Trophoblast cell (in vitro differentiated cells and primary cell): ENCODE measurements at regions not wholly inside any gene's neighbourhood (a gene's known extent, or its start where the extent isn't known, plus 50 kb on each side); places are given as distances from the start of the nearest gene placed in this dataset.
A peak's percentile ranks its signal among the peaks of the same experiment; 100 is the strongest.

Source experiments
- DNase-seq, 2 donors: peaks; one replicate each; pipeline ENCODE4 v3.0.0-alpha.2; 2016
- H2AFZ ChIP-seq: 2 replicates; pipeline ENCODE4 v1.6.1; 2013; ENCODE audit warnings: low read length, moderate library complexity, mild to moderate bottlenecking; ENCODE audit not compliant: insufficient read depth, poor library complexity
- H2AK5ac ChIP-seq: 2 replicates; pipeline ENCODE4 v1.6.1; 2013; ENCODE audit warnings: mild to moderate bottlenecking, low read length
- H2BK120ac ChIP-seq: 2 replicates; pipeline ENCODE4 v1.6.1; 2013; ENCODE audit warnings: low read length, mild to moderate bottlenecking, moderate library complexity; ENCODE audit not compliant: insufficient read depth, poor library complexity
- H2BK12ac ChIP-seq: 2 replicates; pipeline ENCODE4 v1.6.1; 2013; ENCODE audit warnings: mild to moderate bottlenecking, low read length, moderate library complexity
- H2BK5ac ChIP-seq: 2 replicates; pipeline ENCODE4 v1.6.1; 2013; ENCODE audit warnings: low read length, low read depth, moderate library complexity, mild to moderate bottlenecking; ENCODE audit not compliant: poor library complexity
- H3K14ac ChIP-seq: 2 replicates; pipeline ENCODE4 v1.6.1; 2013; ENCODE audit warnings: mild to moderate bottlenecking, low read length
- H3K18ac ChIP-seq: 2 replicates; pipeline ENCODE4 v1.6.1; 2013; ENCODE audit warnings: mild to moderate bottlenecking, low read length
- H3K23ac ChIP-seq: 2 replicates; pipeline ENCODE4 v1.6.1; 2013; ENCODE audit warnings: low read length
- H3K27ac ChIP-seq: 2 replicates; pipeline ENCODE4 v1.5.1; 2013; ENCODE audit warnings: low read depth, mild to moderate bottlenecking, inconsistent platforms, low read length, moderate library complexity
- H3K27me3 ChIP-seq: 2 replicates; pipeline ENCODE4 v1.6.1; 2013; ENCODE audit warnings: inconsistent platforms, mild to moderate bottlenecking, low read length, moderate library complexity; ENCODE audit not compliant: insufficient read depth
- H3K36me3 ChIP-seq, 2 experiments: 1 replicate in 1 of 2; 2 replicates in 1 of 2; pipeline ENCODE4 v1.6.1; 2013; ENCODE audit warnings: low read length in 2 of 2, mild to moderate bottlenecking in 2 of 2, moderate library complexity in 1 of 2; ENCODE audit not compliant: insufficient read depth in 2 of 2, control insufficient read depth in 1 of 2
- H3K4ac ChIP-seq: 2 replicates; pipeline ENCODE4 v1.6.1; 2013; ENCODE audit warnings: low read depth, mild to moderate bottlenecking, low read length, moderate library complexity
- H3K4me1 ChIP-seq, 2 experiments: 1 replicate in 1 of 2; 2 replicates in 1 of 2; pipeline ENCODE4 v1.6.1; 2013; ENCODE audit warnings: low read length in 2 of 2, mild to moderate bottlenecking in 2 of 2, moderate library complexity in 1 of 2; ENCODE audit not compliant: insufficient read depth in 2 of 2, control insufficient read depth in 1 of 2
- H3K4me2 ChIP-seq: 2 replicates; pipeline ENCODE4 v1.6.1; 2013; ENCODE audit warnings: inconsistent platforms, mild to moderate bottlenecking, low read length, moderate library complexity
- H3K4me3 ChIP-seq: 2 replicates; pipeline ENCODE4 v1.5.1; 2013; ENCODE audit warnings: mild to moderate bottlenecking, low read depth, low read length, inconsistent platforms
- H3K79me1 ChIP-seq: one replicate; pipeline ENCODE4 v1.6.1; 2013; ENCODE audit warnings: low read length
- H3K79me2 ChIP-seq: 2 replicates; pipeline ENCODE4 v1.6.1; 2013; ENCODE audit warnings: low read length, mild to moderate bottlenecking; ENCODE audit not compliant: control insufficient read depth, insufficient read depth, poor library complexity
- H3K9ac ChIP-seq: 2 replicates; pipeline ENCODE4 v1.6.1; 2013; ENCODE audit warnings: mild to moderate bottlenecking, low read length
- H3K9me3 ChIP-seq: 2 replicates; pipeline ENCODE4 v1.6.1; 2013; ENCODE audit warnings: low read depth, mild to moderate bottlenecking, control low read depth, inconsistent platforms, low read length; ENCODE audit not compliant: insufficient read depth
- H4K12ac ChIP-seq: 2 replicates; pipeline ENCODE4 v1.6.1; 2013; ENCODE audit warnings: low read depth, mild to moderate bottlenecking, low read length, moderate library complexity
- H4K8ac ChIP-seq: 2 replicates; pipeline ENCODE4 v1.6.1; 2013; ENCODE audit warnings: low read depth, mild to moderate bottlenecking, low read length, moderate library complexity
- H4K91ac ChIP-seq: one replicate; pipeline ENCODE4 v1.6.1; 2013; ENCODE audit warnings: low read depth, mild to moderate bottlenecking, low read length, moderate library complexity
- WGBS: extraction: QIAGEN DNeasy Blood & Tissue Kit; methylation state at CpG from one replicate; pipeline ENCODE4 v1.1.7; 2013; ENCODE audit warnings: missing lambda C conversion rate; ENCODE audit not compliant: insufficient read length, insufficient coverage; ENCODE audit errors: extremely low coverage; 5-methylcytosine and 5-hydroxymethylcytosine counted together

DNA sequence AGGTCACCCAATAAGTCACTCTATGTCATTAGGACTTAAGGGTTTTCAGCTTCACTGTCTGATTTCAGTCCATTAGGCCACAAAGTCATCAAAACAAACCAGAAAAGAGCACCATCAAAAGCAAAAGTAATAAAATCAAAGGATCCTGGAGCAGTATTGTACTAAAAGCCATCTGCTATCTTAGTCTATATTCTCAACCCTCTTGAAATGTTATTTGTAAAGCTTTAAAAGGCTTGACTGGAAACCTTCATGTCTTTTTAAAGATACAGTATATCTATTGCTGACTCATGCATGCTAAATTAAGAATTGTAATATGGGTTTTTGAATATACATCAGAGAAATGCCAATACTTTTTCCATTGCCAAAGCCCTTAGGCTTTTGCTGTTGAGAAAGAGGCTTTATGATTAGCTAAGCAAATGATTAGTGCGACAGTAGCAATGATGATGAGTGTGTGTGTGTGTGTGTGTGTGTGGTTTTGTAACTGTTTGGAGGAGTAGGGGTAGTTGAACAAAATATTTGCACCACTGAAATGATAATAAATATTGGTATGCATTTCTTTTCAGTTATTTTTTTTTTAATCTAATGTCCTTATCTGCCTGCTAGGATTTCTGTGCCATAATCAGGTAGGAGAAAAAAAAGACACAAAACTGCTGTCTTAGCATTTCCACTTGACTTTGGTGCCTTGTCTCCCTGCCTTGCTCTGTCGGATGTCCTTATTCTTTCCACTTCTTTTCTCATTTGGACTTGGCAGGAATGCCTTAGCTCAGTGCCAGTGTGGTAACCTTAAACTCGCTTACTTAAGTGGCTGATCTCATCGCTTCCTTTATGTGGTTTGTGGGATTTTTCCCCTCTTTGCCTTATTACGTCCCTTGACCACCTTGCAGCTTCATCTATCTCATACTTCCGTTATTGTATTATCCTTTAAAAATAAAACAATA, 119.7 kb downstream of the PCDH7 start:
- no CpG with 5 or more reads among the region's 6 CpGs for WGBS

DNA sequence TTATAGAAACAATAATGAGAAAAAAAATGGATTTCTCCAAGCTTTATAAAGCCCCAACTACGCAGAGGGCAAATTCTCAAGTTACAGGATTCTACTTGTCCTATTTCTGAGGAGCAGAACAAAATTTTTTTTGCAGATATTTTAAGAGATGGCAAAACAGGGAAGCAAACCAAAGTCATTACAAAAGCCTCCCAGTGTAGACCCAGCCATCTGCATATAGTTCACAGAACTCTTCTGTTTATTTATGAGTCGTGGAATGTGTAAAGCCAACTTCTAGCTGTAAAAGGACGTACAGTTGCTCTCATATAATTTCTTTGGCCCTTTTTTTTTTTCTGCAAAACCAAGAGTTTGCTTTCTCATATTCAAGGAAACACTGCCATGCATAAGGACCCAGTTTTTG, 120.4 kb downstream of the PCDH7 start:
- Histone ChIP-seq H3K27me3 (no peaks in the 10 kb centered on the region), H2AK5ac (no peak overlapping the region), H2AFZ (no peak overlapping the region), H4K91ac (no peak overlapping the region), H3K23ac (no peak overlapping the region), H3K27ac (no peak overlapping the region), H3K18ac (no peak overlapping the region), H4K8ac (no peak overlapping the region), H3K9ac (no peak overlapping the region), H3K4me1 (peaks cover 4 to 7% of the 10 kb centered on the region in 2 experiments), H3K4me2 (no peak overlapping the region), H3K79me2 (no peaks in the 10 kb centered on the region), H4K12ac (no peak overlapping the region), H3K9me3 (no peaks in the 10 kb centered on the region), H2BK5ac (no peak overlapping the region), H3K14ac (no peak overlapping the region), H3K4me3 (no peak overlapping the region), H3K36me3 (no peaks in the 10 kb centered on the region), H2BK120ac (no peak overlapping the region), H3K4ac (no peak overlapping the region), H3K79me1 (peaks cover 5% of the 10 kb centered on the region), H2BK12ac (no peak overlapping the region)
- no CpG with 5 or more reads among the region's 3 CpGs for WGBS
- DNase-seq, result no peak

More for the DNA sequence above, 119.7 kb downstream of the PCDH7 start:
- Histone ChIP-seq H2BK120ac (no peak overlapping the region), H3K27me3 (no peaks in the 10 kb centered on the region), H4K8ac (no peak overlapping the region), H3K18ac (no peak overlapping the region), H3K4me3 (no peak overlapping the region), H3K27ac (peak overlapping the region; percentile 56), H3K36me3 (no peaks in the 10 kb centered on the region), H3K23ac (no peak overlapping the region), H3K79me2 (no peaks in the 10 kb centered on the region), H4K12ac (no peak overlapping the region), H2AK5ac (no peak overlapping the region), H2AFZ (no peak overlapping the region), H2BK12ac (no peak overlapping the region), H3K4me2 (no peak overlapping the region), H3K14ac (no peak overlapping the region), H3K79me1 (peaks cover 3% of the 10 kb centered on the region), H3K9me3 (no peaks in the 10 kb centered on the region), H4K91ac (no peak overlapping the region), H3K4ac (no peak overlapping the region), H2BK5ac (no peak overlapping the region), H3K9ac (no peak overlapping the region), H3K4me1 (peaks cover 4 to 7% of the 10 kb centered on the region in 2 experiments)
- DNase-seq, result no peak

DNA sequence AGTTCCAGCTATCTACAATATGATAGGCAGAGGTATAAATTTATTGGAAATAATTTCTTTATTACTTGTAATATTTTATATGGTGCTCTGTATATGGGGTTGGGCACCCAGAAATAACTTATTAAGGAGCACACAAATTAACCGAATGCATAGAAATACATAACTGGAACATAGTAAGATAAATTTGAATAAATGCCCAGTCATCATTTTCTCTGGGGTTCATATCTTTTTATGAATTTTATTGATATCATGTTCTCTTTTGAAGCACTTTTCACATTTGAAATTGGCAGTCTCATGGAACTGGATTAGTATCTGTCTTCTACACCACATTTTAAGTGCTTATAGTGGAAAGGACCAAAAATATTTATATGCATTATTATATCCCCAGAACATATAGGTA, 122.0 kb downstream of the PCDH7 start:
- H3K27me3 ChIP-seq, result no peaks in the 10 kb centered on the region
- H3K9me3 ChIP-seq, result no peaks in the 10 kb centered on the region
- no peak overlapping the region for H3K4me2 ChIP-seq
- DNase-seq, result no peak
- H3K4me1 ChIP-seq, result peaks cover 2 to 7% of the 10 kb centered on the region in 2 experiments
- H3K14ac ChIP-seq, result no peak overlapping the region
- no CpG with 5 or more reads among the region's 1 CpG for WGBS
- H2BK120ac ChIP-seq, result no peak overlapping the region
- peaks cover 5% of the 10 kb centered on the region for H3K79me1 ChIP-seq
- no peak overlapping the region for H3K23ac ChIP-seq
- H3K79me2 ChIP-seq, result no peaks in the 10 kb centered on the region
- no peak overlapping the region for H4K8ac ChIP-seq
- H3K9ac ChIP-seq, result no peak overlapping the region
- H2AFZ ChIP-seq, result no peak overlapping the region
- no peak overlapping the region for H4K91ac ChIP-seq
- H2AK5ac ChIP-seq, result no peak overlapping the region
- H3K36me3 ChIP-seq, result no peaks in the 10 kb centered on the region
- no peak overlapping the region for H3K4ac ChIP-seq
- H3K4me3 ChIP-seq, result no peak overlapping the region
- no peak overlapping the region for H2BK12ac ChIP-seq
- no peak overlapping the region for H3K27ac ChIP-seq
- H4K12ac ChIP-seq, result no peak overlapping the region
- H3K18ac ChIP-seq, result no peak overlapping the region
- no peak overlapping the region for H2BK5ac ChIP-seq

DNA sequence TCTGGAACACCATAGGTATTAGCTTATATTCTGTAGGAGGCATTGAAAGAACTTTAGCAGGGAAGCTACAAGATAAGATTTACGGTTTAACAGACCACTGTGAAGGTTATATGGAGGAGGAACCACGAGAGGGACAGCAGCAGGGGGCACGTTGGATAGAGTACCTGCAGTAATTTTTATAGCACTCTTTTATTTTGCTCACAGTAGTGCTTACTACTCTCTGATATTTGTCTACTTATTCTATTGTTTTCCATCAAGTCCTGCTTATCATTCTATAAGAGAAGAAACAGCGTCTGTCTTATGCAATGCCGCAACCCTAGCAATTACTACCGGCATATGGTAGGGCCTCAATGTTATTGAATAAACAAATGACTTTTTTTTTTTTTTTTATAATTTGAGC, 122.5 kb downstream of the PCDH7 start:
- DNase-seq, result no peak
- no peaks in the 10 kb centered on the region for H3K9me3 ChIP-seq
- peaks cover 5% of the 10 kb centered on the region for H3K79me1 ChIP-seq
- H3K27me3 ChIP-seq, result no peaks in the 10 kb centered on the region
- no peak overlapping the region for H4K12ac ChIP-seq
- no peak overlapping the region for H4K8ac ChIP-seq
- peak overlapping the region; percentile 33 for H2BK120ac ChIP-seq
- H2BK12ac ChIP-seq, result peak overlapping the region; percentile 71
- H3K4me3 ChIP-seq, result no peak overlapping the region
- no peak overlapping the region for H3K14ac ChIP-seq
- WGBS, result no CpG with 5 or more reads among the region's 6 CpGs
- H3K27ac ChIP-seq, result no peak overlapping the region
- peaks cover 2 to 7% of the 10 kb centered on the region in 2 experiments for H3K4me1 ChIP-seq
- no peak overlapping the region for H3K9ac ChIP-seq
- H3K36me3 ChIP-seq, result no peaks in the 10 kb centered on the region
- H3K23ac ChIP-seq, result no peak overlapping the region
- H4K91ac ChIP-seq, result no peak overlapping the region
- no peaks in the 10 kb centered on the region for H3K79me2 ChIP-seq
- H3K4ac ChIP-seq, result no peak overlapping the region
- H3K4me2 ChIP-seq, result no peak overlapping the region
- H2AK5ac ChIP-seq, result no peak overlapping the region
- no peak overlapping the region for H2BK5ac ChIP-seq
- no peak overlapping the region for H2AFZ ChIP-seq
- no peak overlapping the region for H3K18ac ChIP-seq
